Adrenal gland (tissue), 5 donors: ENCODE measurements at regions not wholly inside any gene's neighbourhood (a gene's known extent, or its start where the extent isn't known, plus 50 kb on each side); places are given as distances from the start of the nearest gene placed in this dataset.

ENCODE experiments used
- CTCF ChIP-seq, 6 experiments: fragments of 450-650 bp in 4 of 6; fragments of 200-600 bp in 2 of 6; sonication (generic) in 1 of 6; IDR thresholded peaks; 1 replicate in 5 of 6; 2 replicates in 1 of 6; pipeline versions ENCODE4 v1.5.1 to v1.8.0; 2016 to 2021; ENCODE audit warnings: antibody characterized with exemption in 6 of 6, mild to moderate bottlenecking in 2 of 6, moderate library complexity in 1 of 6
- POLR2A ChIP-seq, 2 donors: fragments of 450-650 bp; IDR thresholded peaks; one replicate each; pipeline ENCODE4 v1.6.1; 2017; ENCODE audit warnings: antibody characterized with exemption in 2 of 2, mild to moderate bottlenecking in 2 of 2, moderate library complexity in 1 of 2
- donor health status: DM: no; HTN: no; CAD: no.

GRCh38 chr5:86679529-86679928, 61.8 kb downstream of the COX7C start:
- TF ChIP-seq CTCF (IDR thresholded peaks at IDR 0.05): peak; percentile 50 to 68 (median 62)
- TF ChIP-seq POLR2A (IDR thresholded peaks at IDR 0.05): no peak
